H9 (cell line): ENCODE measurements at regions not wholly inside any gene's neighbourhood (a gene's known extent, or its start where the extent isn't known, plus 50 kb on each side); places are given as distances from the start of the nearest gene placed in this dataset.
A peak's percentile ranks its signal among the peaks of the same experiment; 100 is the strongest.

Experiments used
- DNase-seq: peaks from one replicate; pipeline ENCODE4 v3.0.0-alpha.2; 2017
- H2AFZ ChIP-seq: one replicate; pipeline ENCODE4 v1.6.1; 2013; ENCODE audit warnings: mild to moderate bottlenecking, low read length, control low read depth, moderate library complexity
- H2AK5ac ChIP-seq: 2 replicates; pipeline ENCODE4 v1.6.1; 2013; ENCODE audit warnings: low read length, control low read depth, mixed read lengths; ENCODE audit not compliant: insufficient read length
- H2BK120ac ChIP-seq: one replicate; pipeline ENCODE4 v1.6.1; 2013; ENCODE audit warnings: low read depth, mild to moderate bottlenecking, low read length, control low read depth, inconsistent platforms; ENCODE audit not compliant: poor library complexity, severe bottlenecking
- H2BK12ac ChIP-seq: 2 replicates; pipeline ENCODE4 v1.6.1; 2013; ENCODE audit warnings: low read length, control low read depth, mixed read lengths, low read depth; ENCODE audit not compliant: insufficient read length
- H2BK15ac ChIP-seq: 2 replicates; pipeline ENCODE4 v1.6.1; 2013; ENCODE audit warnings: low read depth, low read length, control low read depth
- H2BK20ac ChIP-seq: one replicate; pipeline ENCODE4 v1.6.1; 2013; ENCODE audit warnings: low read depth, mild to moderate bottlenecking, low read length, control low read depth, inconsistent platforms; ENCODE audit not compliant: poor library complexity, severe bottlenecking
- H2BK5ac ChIP-seq: 2 replicates; pipeline ENCODE4 v1.6.1; 2013; ENCODE audit warnings: low read length, control low read depth, mixed read lengths; ENCODE audit not compliant: insufficient read length
- H3K14ac ChIP-seq: 2 replicates; pipeline ENCODE4 v1.6.1; 2013; ENCODE audit warnings: low read length, control low read depth; ENCODE audit not compliant: insufficient read depth
- H3K18ac ChIP-seq: 2 replicates; pipeline ENCODE4 v1.6.1; 2013; ENCODE audit warnings: low read depth, mild to moderate bottlenecking, mixed read lengths, low read length, control low read depth; ENCODE audit not compliant: insufficient read length
- H3K23ac ChIP-seq: 2 replicates; pipeline ENCODE4 v1.6.1; 2013; ENCODE audit warnings: low read length, control low read depth, mixed read lengths, low read depth; ENCODE audit not compliant: insufficient read length
- H3K23me2 ChIP-seq: 2 replicates; pipeline ENCODE4 v1.6.1; 2013; ENCODE audit warnings: low read depth, mild to moderate bottlenecking, mixed read lengths, low read length, control low read depth; ENCODE audit not compliant: insufficient read length, poor library complexity, severe bottlenecking
- H3K27ac ChIP-seq: 2 replicates; pipeline ENCODE4 v1.5.1; 2013; ENCODE audit warnings: low read length, control low read depth, mixed read lengths, low read depth; ENCODE audit not compliant: insufficient read length
- H3K27me3 ChIP-seq: 2 replicates; pipeline ENCODE4 v1.6.1; 2013; ENCODE audit warnings: low read length, control low read depth, inconsistent platforms; ENCODE audit not compliant: insufficient read depth
- H3K4ac ChIP-seq: 2 replicates; pipeline ENCODE4 v1.6.1; 2013; ENCODE audit warnings: low read depth, mild to moderate bottlenecking, control low read depth, inconsistent platforms, low read length, moderate library complexity
- H3K4me1 ChIP-seq: 2 replicates; pipeline ENCODE4 v1.6.1; 2013; ENCODE audit warnings: low read length, control low read depth, inconsistent platforms; ENCODE audit not compliant: insufficient read depth
- H3K4me2 ChIP-seq: 2 replicates; pipeline ENCODE4 v1.6.1; 2013; ENCODE audit warnings: low read length, control low read depth, mixed read lengths; ENCODE audit not compliant: insufficient read length, insufficient read depth
- H3K56ac ChIP-seq: 2 replicates; pipeline ENCODE4 v1.6.1; 2013; ENCODE audit warnings: low read depth, mild to moderate bottlenecking, mixed read lengths, low read length, control low read depth; ENCODE audit not compliant: insufficient read length
- H3K79me1 ChIP-seq: 2 replicates; pipeline ENCODE4 v1.6.1; 2013; ENCODE audit warnings: low read depth, mild to moderate bottlenecking, moderate library complexity, low read length, control low read depth, inconsistent platforms; ENCODE audit not compliant: insufficient read depth, poor library complexity, severe bottlenecking
- H3K79me2 ChIP-seq: 2 replicates; pipeline ENCODE4 v1.6.1; 2013; ENCODE audit warnings: low read length, control low read depth, inconsistent platforms; ENCODE audit not compliant: insufficient read depth
- H3K9ac ChIP-seq: 2 replicates; pipeline ENCODE4 v1.6.1; 2013; ENCODE audit warnings: low read length, control low read depth, mixed read lengths; ENCODE audit not compliant: insufficient read length; ENCODE audit errors: extremely low read depth
- H3K9me3 ChIP-seq: one replicate; pipeline ENCODE4 v1.6.1; 2013; ENCODE audit warnings: low read depth, low read length, inconsistent platforms; ENCODE audit not compliant: control insufficient read depth
- H3T11ph ChIP-seq: one replicate; pipeline ENCODE4 v1.6.1; 2013; ENCODE audit warnings: mild to moderate bottlenecking, low read length, control low read depth, inconsistent platforms
- H4K20me1 ChIP-seq: one replicate; pipeline ENCODE4 v1.6.1; 2013; ENCODE audit not compliant: control insufficient read depth, insufficient read length, insufficient read depth
- H4K5ac ChIP-seq: 2 replicates; pipeline ENCODE4 v1.6.1; 2013; ENCODE audit warnings: low read depth, mild to moderate bottlenecking, mixed read lengths, low read length, control low read depth; ENCODE audit not compliant: insufficient read length
- H4K8ac ChIP-seq: replicated peaks from 2 replicates; pipeline ENCODE4 v1.6.1; 2013; ENCODE audit warnings: low read length, control low read depth, mixed read lengths, low read depth; ENCODE audit not compliant: insufficient read length
- H4K91ac ChIP-seq: 2 replicates; pipeline ENCODE4 v1.6.1; 2013; ENCODE audit warnings: low read depth, mild to moderate bottlenecking, moderate library complexity, mixed read lengths, low read length, control low read depth; ENCODE audit not compliant: insufficient read length
- H3K27ac Mint-ChIP-seq, 3 experiments: 2 replicates in 2 of 3; 3 replicates in 1 of 3; pipeline ENCODE4 v1.8.0; 2020 to 2021; ENCODE audit warnings: mixed read lengths in 3 of 3, mild to moderate bottlenecking in 1 of 3, moderate library complexity in 1 of 3
- H3K27me3 Mint-ChIP-seq: 2 replicates; pipeline ENCODE4 v1.8.0; 2021; ENCODE audit warnings: low read depth, mild to moderate bottlenecking, moderate library complexity, mixed read lengths
- H3K36me3 Mint-ChIP-seq, 3 experiments: 2 replicates in 2 of 3; 3 replicates in 1 of 3; pipeline ENCODE4 v1.8.0; 2020 to 2021; ENCODE audit warnings: low read depth in 3 of 3, mixed read lengths in 3 of 3; ENCODE audit not compliant: insufficient read depth in 1 of 3
- H3K4me1 Mint-ChIP-seq, 2 experiments: 2 replicates each; pipeline ENCODE4 v1.8.0; 2020; ENCODE audit warnings: mixed read lengths in 2 of 2
- H3K4me3 Mint-ChIP-seq, 2 experiments: 2 replicates in 1 of 2; 3 replicates in 1 of 2; pipeline ENCODE4 v1.8.0; 2020 to 2021; ENCODE audit warnings: mild to moderate bottlenecking in 2 of 2, mixed read lengths in 2 of 2, moderate library complexity in 1 of 2
- H3K9me3 Mint-ChIP-seq, 2 experiments: 2 replicates in 1 of 2; 3 replicates in 1 of 2; pipeline ENCODE4 v1.8.0; 2020; ENCODE audit warnings: mild to moderate bottlenecking in 2 of 2, mixed read lengths in 2 of 2, moderate library complexity in 1 of 2
- CTCF ChIP-seq: fragments of 200-600 bp; sonication (generic); conservative IDR thresholded peaks from 3 replicates; pipeline ENCODE4 v1.8.0; 2021; ENCODE audit warnings: antibody characterized with exemption, mild to moderate bottlenecking
- WGBS: extraction: QIAGEN DNeasy Blood & Tissue Kit; methylation state at CpG from one replicate; pipeline ENCODE4 v1.1.7; 2013; ENCODE audit warnings: missing lambda C conversion rate, low lambda C conversion rate, mixed read lengths; ENCODE audit not compliant: insufficient read length; ENCODE audit errors: extremely low coverage; 5-methylcytosine and 5-hydroxymethylcytosine counted together

- no CpG with 5 or more reads among the region's 3 CpGs for WGBS
- Histone ChIP-seq H3K79me1 (no peaks in the 10 kb centered on the region), H4K91ac (no peak overlapping the region), H3K18ac (no peak overlapping the region), H3K4ac (no peak overlapping the region), H3K56ac (no peak overlapping the region), H3K23me2 (no peaks in the 10 kb centered on the region), H3K4me2 (no peak overlapping the region), H3K23ac (no peak overlapping the region), H3K4me1 (no peaks in the 10 kb centered on the region; the same call in 1 of the 2 replicates), H2BK15ac (no peak overlapping the region), H3T11ph (no peak overlapping the region), H3K14ac (no peak overlapping the region), H3K9ac (no peak overlapping the region), H2AK5ac (no peak overlapping the region), H2AFZ (no peak overlapping the region), H2BK5ac (no peak overlapping the region), H4K5ac (no peak overlapping the region), H3K79me2 (no peaks in the 10 kb centered on the region), H3K27ac (no peak overlapping the region), H3K9me3 (no peaks in the 10 kb centered on the region), H2BK12ac (no peak overlapping the region), H2BK20ac (no peak overlapping the region), H3K27me3 (no peaks in the 10 kb centered on the region), H4K20me1 (no peaks in the 10 kb centered on the region), H4K8ac (no peak overlapping the region), H2BK120ac (no peak overlapping the region)
- no peak for DNase-seq
- peak overlapping the region in 1 of 3 experiments; percentile 84; a peak in 2 of 7 replicates for H3K27ac Mint-ChIP-seq
- no peak for TF ChIP-seq CTCF
- no peak overlapping the region for H3K4me3 Mint-ChIP-seq
- H3K9me3 Mint-ChIP-seq, result peaks cover 0 to 2% of the 10 kb centered on the region in 2 experiments; a peak in 1 of 5 replicates
- no peaks in the 10 kb centered on the region; a peak in 1 of 7 replicates for H3K36me3 Mint-ChIP-seq
- H3K4me1 Mint-ChIP-seq, result peaks cover 16 to 18% of the 10 kb centered on the region in 2 experiments
- no peaks in the 10 kb centered on the region for H3K27me3 Mint-ChIP-seq
Observed at GRCh38 chr3:135690664-135691063, 274.9 kb upstream of the PPP2R3A start.
